H1 (cell line): ENCODE measurements at regions not wholly inside any gene's neighbourhood (a gene's known extent, or its start where the extent isn't known, plus 50 kb on each side); places are given as distances from the start of the nearest gene placed in this dataset.

Source experiments
- CTCF ChIA-PET: fragments of 300-600 bp; sonication (Branson Sonifier 250); formaldehyde crosslinking; loops from one replicate; lab custom pipeline; 2021; ENCODE audit not compliant: partially characterized antibody; lab: Charles Lee
- POLR2A ChIA-PET: fragments of 300-600 bp; sonication (Branson Sonifier 250); formaldehyde crosslinking; loops from one replicate; lab custom pipeline; 2021; ENCODE audit warnings: inconsistent platforms; ENCODE audit not compliant: partially characterized antibody; lab: Charles Lee
- DNase-seq, 2 experiments: peaks; one replicate each; pipeline versions ENCODE4 v3.0.0 to v3.0.0-alpha.2; 2010 to 2022; ENCODE audit warnings: low spot score in 2 of 2, low read depth in 1 of 2, mixed read lengths in 1 of 2
- FAIRE-seq: peaks from 2 replicates; lab custom pipeline; 2011; peaks lifted over from hg19 to GRCh38; lab: Jason Lieb, UNC
- H2AFZ ChIP-seq: 2 replicates; pipeline ENCODE4 v1.8.1; 2012; ENCODE audit warnings: low read length, inconsistent platforms
- H2AK5ac ChIP-seq: 2 replicates; pipeline ENCODE4 v1.6.1; 2013; ENCODE audit warnings: low read depth, low read length
- H2BK120ac ChIP-seq: replicated peaks from 2 replicates; pipeline ENCODE3; 2013; ENCODE audit warnings: low read depth, low read length, inconsistent platforms
- H2BK12ac ChIP-seq: 2 replicates; pipeline ENCODE4 v1.6.1; 2013; ENCODE audit warnings: low read depth, low read length
- H2BK15ac ChIP-seq: 2 replicates; pipeline ENCODE4 v1.6.1; 2013; ENCODE audit warnings: low read length
- H2BK20ac ChIP-seq: 2 replicates; pipeline ENCODE4 v1.6.1; 2013; ENCODE audit warnings: low read length
- H2BK5ac ChIP-seq: 2 replicates; pipeline ENCODE4 v1.6.1; 2013; ENCODE audit warnings: low read depth, low read length
- H3K14ac ChIP-seq: 2 replicates; pipeline ENCODE4 v1.6.1; 2013; ENCODE audit warnings: inconsistent platforms; ENCODE audit not compliant: insufficient read length
- H3K18ac ChIP-seq: 2 replicates; pipeline ENCODE4 v1.6.1; 2013; ENCODE audit warnings: low read length; ENCODE audit errors: extremely low read depth
- H3K23ac ChIP-seq: 2 replicates; pipeline ENCODE4 v1.6.1; 2013; ENCODE audit warnings: inconsistent platforms; ENCODE audit not compliant: insufficient read length
- H3K23me2 ChIP-seq: 2 replicates; pipeline ENCODE4 v1.6.1; 2013; ENCODE audit warnings: low read depth, low read length
- H3K27ac ChIP-seq: 2 replicates; pipeline ENCODE4 v1.6.1; 2011; ENCODE audit warnings: low read depth, low read length, inconsistent platforms
- H3K27me3 ChIP-seq, 4 experiments: replicated peaks in 1 of 4; 1 replicate in 1 of 4; 2 replicates in 3 of 4; pipeline versions ENCODE4 v1.6.1 to v1.8.1; 2011 to 2013; ENCODE audit warnings: low read length in 3 of 4, mild to moderate bottlenecking in 3 of 4, inconsistent platforms in 2 of 4, mixed read lengths in 2 of 4, moderate library complexity in 1 of 4; ENCODE audit not compliant: control insufficient read depth in 3 of 4, insufficient read depth in 3 of 4; ENCODE audit errors: extremely low read depth in 1 of 4
- H3K36me3 ChIP-seq, 4 experiments: 2 replicates each; pipeline versions ENCODE4 v1.6.1 to v1.8.1; 2011 to 2013; ENCODE audit warnings: mild to moderate bottlenecking in 4 of 4, low read length in 3 of 4, moderate library complexity in 2 of 4, control low read depth in 1 of 4, inconsistent platforms in 1 of 4; ENCODE audit not compliant: insufficient read depth in 4 of 4, control insufficient read depth in 2 of 4
- H3K4ac ChIP-seq: replicated peaks from 2 replicates; pipeline ENCODE3; 2013; ENCODE audit warnings: low read length, low read depth, mixed read lengths, inconsistent platforms; ENCODE audit not compliant: insufficient read length
- H3K4me1 ChIP-seq, 4 experiments: replicated peaks in 1 of 4; 1 replicate in 1 of 4; 2 replicates in 3 of 4; pipeline versions ENCODE4 v1.6.1 to v1.8.1; 2011 to 2013; ENCODE audit warnings: low read length in 3 of 4, inconsistent platforms in 2 of 4, mixed read lengths in 1 of 4; ENCODE audit not compliant: insufficient read depth in 4 of 4, control insufficient read depth in 3 of 4
- H3K4me2 ChIP-seq, 2 experiments: 2 replicates each; pipeline versions ENCODE4 v1.6.1 to v1.8.1; 2011 to 2013; ENCODE audit warnings: low read depth in 2 of 2, low read length in 2 of 2, control low read depth in 1 of 2, inconsistent platforms in 1 of 2, mild to moderate bottlenecking in 1 of 2; ENCODE audit not compliant: insufficient read depth in 1 of 2
- H3K4me3 ChIP-seq, 4 experiments: fragments of 200-600, 300-600 bp in 1 of 4; sonication (generic), shearing (Covaris generic), sonication (Bioruptor Twin) in 1 of 4; 2 replicates each; pipeline versions ENCODE4 v1.5.1 to v1.8.1; 2011 to 2016; ENCODE audit warnings: low read length in 4 of 4, low read depth in 3 of 4, control low read depth in 2 of 4, inconsistent platforms in 2 of 4, mild to moderate bottlenecking in 2 of 4, mixed read lengths in 1 of 4, moderate library complexity in 1 of 4; ENCODE audit not compliant: insufficient read depth in 2 of 4; ENCODE audit errors: extremely low read depth in 1 of 4
- H3K56ac ChIP-seq: replicated peaks from 2 replicates; pipeline ENCODE3; 2013; ENCODE audit warnings: low read depth, mild to moderate bottlenecking, mixed read lengths, low read length, inconsistent platforms; ENCODE audit not compliant: insufficient read length
- H3K79me1 ChIP-seq: 2 replicates; pipeline ENCODE4 v1.6.1; 2013; ENCODE audit warnings: low read depth, low read length, control low read depth
- H3K79me2 ChIP-seq, 2 experiments: 2 replicates each; pipeline versions ENCODE4 v1.6.1 to v1.8.1; 2012 to 2013; ENCODE audit warnings: low read length in 2 of 2, mild to moderate bottlenecking in 2 of 2, inconsistent platforms in 1 of 2; ENCODE audit not compliant: insufficient read depth in 2 of 2, control insufficient read depth in 1 of 2
- H3K9ac ChIP-seq, 4 experiments: replicated peaks in 1 of 4; 1 replicate in 1 of 4; 2 replicates in 3 of 4; pipeline versions ENCODE4 v1.6.1 to v1.8.1; 2011 to 2013; ENCODE audit warnings: low read depth in 3 of 4, low read length in 3 of 4, control low read depth in 2 of 4, mild to moderate bottlenecking in 2 of 4, moderate library complexity in 2 of 4, inconsistent platforms in 1 of 4; ENCODE audit errors: extremely low read depth in 1 of 4
- H3K9me3 ChIP-seq, 2 experiments: 2 replicates each; pipeline versions ENCODE4 v1.6.1 to v1.8.1; 2012 to 2013; ENCODE audit warnings: mild to moderate bottlenecking in 2 of 2, moderate library complexity in 2 of 2, control low read depth in 1 of 2, inconsistent platforms in 1 of 2, low read depth in 1 of 2, low read length in 1 of 2, mixed read lengths in 1 of 2; ENCODE audit not compliant: insufficient read depth in 2 of 2
- H4K20me1 ChIP-seq, 2 experiments: replicated peaks in 1 of 2; 2 replicates each; pipeline versions ENCODE3 to v1.8.1; 2011 to 2013; ENCODE audit warnings: inconsistent platforms in 2 of 2, low read length in 2 of 2, mild to moderate bottlenecking in 1 of 2; ENCODE audit not compliant: insufficient read depth in 2 of 2, control insufficient read depth in 1 of 2
- H4K5ac ChIP-seq: 2 replicates; pipeline ENCODE4 v1.6.1; 2013; ENCODE audit warnings: low read length, low read depth, mixed read lengths, inconsistent platforms; ENCODE audit not compliant: insufficient read length
- H4K8ac ChIP-seq: 2 replicates; pipeline ENCODE4 v1.8.0; 2013; ENCODE audit warnings: mild to moderate bottlenecking, moderate library complexity, low read length, inconsistent platforms; ENCODE audit not compliant: insufficient read depth; ENCODE audit errors: extremely low read depth
- H4K91ac ChIP-seq: replicated peaks from 2 replicates; pipeline ENCODE3; 2013; ENCODE audit warnings: low read length, mixed read lengths, inconsistent platforms; ENCODE audit not compliant: insufficient read length
- CTCF ChIP-seq, 3 experiments: IDR thresholded peaks; 1 replicate in 2 of 3; 2 replicates in 1 of 3; pipeline versions ENCODE4 v1.5.1 to v1.6.1; 2011; ENCODE audit warnings: low read length in 3 of 3, mild to moderate bottlenecking in 3 of 3, inconsistent platforms in 2 of 3, low read depth in 1 of 3, moderate library complexity in 1 of 3; ENCODE audit not compliant: insufficient read depth in 1 of 3; ENCODE audit errors: control extremely low read depth in 1 of 3
- POLR2A ChIP-seq, 2 experiments: IDR thresholded peaks; 1 replicate in 1 of 2; 2 replicates in 1 of 2; pipeline ENCODE4 v1.6.1; 2011; ENCODE audit warnings: low read depth in 2 of 2, low read length in 2 of 2, mild to moderate bottlenecking in 2 of 2; ENCODE audit errors: control extremely low read depth in 1 of 2
- RAD21 ChIP-seq, 2 experiments: IDR thresholded peaks in 1 of 2; conservative IDR thresholded peaks in 1 of 2; 2 replicates each; pipeline ENCODE4 v1.6.1; 2011; ENCODE audit warnings: low read depth in 2 of 2, low read length in 2 of 2, improper control_type of control experiment in 1 of 2, inconsistent platforms in 1 of 2, mild to moderate bottlenecking in 1 of 2, moderate library complexity in 1 of 2
- WGBS, 2 experiments: shearing (Covaris generic) in 1 of 2; methylation state at CpG; one replicate each; pipeline versions ENCODE4 v1.1.6 to v1.1.7; 2013 to 2015; ENCODE audit warnings: low lambda C conversion rate in 2 of 2, mixed read lengths in 2 of 2, inconsistent platforms in 1 of 2, low coverage in 1 of 2, missing lambda C conversion rate in 1 of 2; ENCODE audit not compliant: insufficient replicate concordance in 2 of 2, insufficient coverage in 1 of 2, insufficient read length in 1 of 2; ENCODE audit errors: extremely low coverage in 1 of 2, missing lambda C conversion rate in 1 of 2; 5-methylcytosine and 5-hydroxymethylcytosine counted together

DNA sequence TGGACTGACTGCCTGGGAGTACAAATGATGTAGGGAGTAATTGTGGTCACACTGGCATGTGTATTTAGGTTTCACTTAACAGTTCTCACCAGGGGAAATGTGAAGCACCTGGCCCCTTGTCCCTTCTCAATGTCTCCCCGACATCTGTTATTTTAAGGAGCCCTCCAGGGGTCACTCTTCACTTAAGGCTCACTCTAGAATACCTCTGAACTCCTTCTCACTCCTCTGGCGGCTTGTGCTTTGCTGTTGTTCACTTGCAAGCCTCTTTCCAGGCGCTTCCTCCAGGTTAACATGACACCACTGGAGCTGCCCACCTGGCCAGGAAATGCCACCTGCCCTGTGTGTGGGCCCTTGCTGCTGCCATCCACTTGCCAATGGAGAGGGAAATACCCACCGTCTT is 56.5 kb upstream of the GZMB start:
- Histone ChIP-seq H3K79me2 (no peaks in the 10 kb centered on the region), H2BK20ac (no peak overlapping the region), H3K4me2 (peak overlapping the region in 1 of 2 experiments; percentile 29; a peak in 1 of 4 replicates), H3K56ac (no peak overlapping the region), H3K79me1 (no peaks in the 10 kb centered on the region), H2AFZ (peak overlapping the region; percentile 89; the same call in 1 of the 2 replicates), H4K8ac (no peak overlapping the region), H3K4ac (no peak overlapping the region), H4K20me1 (no peaks in the 10 kb centered on the region), H3K27me3 (no peaks in the 10 kb centered on the region), H4K5ac (no peak overlapping the region), H2BK5ac (no peak overlapping the region), H3K18ac (no peak overlapping the region), H4K91ac (no peak overlapping the region), H3K4me1 (peaks cover 0 to 2% (median 0%) of the 10 kb centered on the region in 4 experiments; a peak in 2 of 7 replicates), H2AK5ac (no peak overlapping the region), H3K23ac (no peak overlapping the region), H3K4me3 (no peak overlapping the region), H3K9ac (no peak overlapping the region), H2BK120ac (no peak overlapping the region), H3K27ac (no peak overlapping the region), H3K23me2 (no peaks in the 10 kb centered on the region), H2BK12ac (no peak overlapping the region), H3K36me3 (no peaks in the 10 kb centered on the region), H2BK15ac (no peak overlapping the region), H3K14ac (no peak overlapping the region), H3K9me3 (no peaks in the 10 kb centered on the region)
- ChIA-PET CTCF (interaction anchor here (0.6 to 1.6 kb wide), 8 partner anchors 8 to 710 kb away, joined by 3 to 9 read pairs (median 4); no protein-coding TSS in a partner anchor), POLR2A (no interaction called here)
- 12% methylated on average over 4 of the region's 4 CpGs; no CpG with 5 or more reads in 1 of the 2 experiments for WGBS, 2 experiments
- peak; percentile 42 for FAIRE-seq
- TF ChIP-seq POLR2A (IDR thresholded peaks at IDR 0.05; ENCODE audit: control extremely low read depth in 1 of 2, low read depth in 2 of 2, low read length in 2 of 2) (no peak), CTCF (IDR thresholded peaks at IDR 0.05; ENCODE audit: control extremely low read depth in 1 of 3, insufficient read depth in 1 of 3, low read depth in 1 of 3, low read length in 3 of 3) (peak in 2 of 3 experiments; percentile 49 to 55; a peak in 3 of 4 replicates), RAD21 (IDR thresholded peaks at IDR 0.05 in 1 of 2, conservative IDR thresholded peaks at IDR 0.05 in 1 of 2; ENCODE audit: low read depth in 2 of 2, low read length in 2 of 2) (peak; percentile 56 to 64)
- peak; percentile 33 to 61 for DNase-seq
